Left colon (tissue), 2 donors: ENCODE measurements at regions not wholly inside any gene's neighbourhood (a gene's known extent, or its start where the extent isn't known, plus 50 kb on each side); places are given as distances from the start of the nearest gene placed in this dataset.
"Not testable (repeated sequence)": the region's sequence is repeated elsewhere in the genome, so short reads cannot be mapped to it uniquely, and the experiment has no call there.

Source experiments
- ATAC-seq: fragments of 200-7000 bp; cut with Tn5 transposase; one replicate; pipeline ENCODE4 v1.9.1; 2020; ENCODE audit warnings: mild to moderate bottlenecking, moderate library complexity
- DNase-seq, 2 donors: peaks; one replicate each; pipeline ENCODE4 v3.0.0-alpha.2; 2020
- intact Hi-C, 2 donors: fragments of 100-400 bp; cut with DNase I in 1 of 2; cut with micrococcal nuclease in 1 of 2; formaldehyde crosslinking; loops; one replicate each; pipeline versions ENCODE4 v1.11.2 to v1.14.0; 2022; cut with DNase I, micrococcal nuclease
- donor health status: DM: no; HTN: no; CAD: no.
- donor health status: DM: yes; HTN: yes; CAD: no.

GRCh38 chr15:38091078-38091645 is 156.7 kb downstream of the TMCO5A start:
- intact Hi-C loops, result no loop called here
- DNase-seq (no peak), ATAC-seq (no peak)

DNA sequence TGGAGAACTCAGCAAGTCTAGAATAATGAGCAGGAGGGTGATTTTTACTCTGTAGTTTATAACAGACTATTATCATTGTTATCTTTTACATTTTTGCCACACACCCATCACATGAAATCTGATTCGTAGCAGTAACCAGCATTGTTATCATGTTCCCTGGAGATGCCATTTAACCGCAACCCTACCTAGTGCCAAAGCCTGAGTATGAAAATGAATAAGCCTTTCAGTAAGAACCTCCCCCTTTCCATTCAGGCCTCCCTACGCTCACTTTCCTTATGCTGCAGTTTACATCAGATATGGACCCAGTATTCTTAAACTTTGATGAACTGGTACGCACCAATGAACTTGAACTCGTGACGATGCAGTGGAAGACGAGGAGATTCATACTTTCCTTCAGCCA is 158.7 kb upstream of the SPRED1 start:
- intact Hi-C loops, result no loop called here
- ATAC-seq (no peak), DNase-seq (no peak)

GRCh38 chr15:38102972-38103371 is 149.7 kb upstream of the SPRED1 start:
- no peak for ATAC-seq
- intact Hi-C loops, result no loop called here
- no peak for DNase-seq

DNA sequence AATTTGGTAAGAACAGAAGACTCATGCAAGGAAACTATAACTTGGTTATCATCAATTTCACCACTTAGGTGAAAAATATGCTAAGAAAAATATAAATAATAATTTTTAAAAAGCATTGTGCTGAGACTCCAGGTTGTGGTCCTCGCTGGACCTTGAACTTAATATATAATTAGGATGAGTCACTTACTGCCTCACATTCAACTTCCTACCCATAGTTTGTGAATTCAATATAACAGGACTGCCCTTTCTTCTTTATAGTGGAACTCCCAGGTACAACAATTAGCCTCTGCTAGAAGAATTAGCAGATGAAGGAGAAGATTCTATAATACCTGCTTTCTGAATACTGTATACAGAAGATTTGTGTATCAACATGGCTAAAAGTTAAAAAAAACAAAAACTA is 149.1 kb upstream of the SPRED1 start:
- DNase-seq, result no peak

GRCh38 chr15:38111070-38111469 is 141.6 kb upstream of the SPRED1 start:
- DNase-seq (no peak), ATAC-seq (no peak)
- intact Hi-C loops, result no loop called here

More for the DNA sequence above, 149.1 kb upstream of the SPRED1 start:
- intact Hi-C loops, result no loop called here
- ATAC-seq, result peak; percentile 91

DNA sequence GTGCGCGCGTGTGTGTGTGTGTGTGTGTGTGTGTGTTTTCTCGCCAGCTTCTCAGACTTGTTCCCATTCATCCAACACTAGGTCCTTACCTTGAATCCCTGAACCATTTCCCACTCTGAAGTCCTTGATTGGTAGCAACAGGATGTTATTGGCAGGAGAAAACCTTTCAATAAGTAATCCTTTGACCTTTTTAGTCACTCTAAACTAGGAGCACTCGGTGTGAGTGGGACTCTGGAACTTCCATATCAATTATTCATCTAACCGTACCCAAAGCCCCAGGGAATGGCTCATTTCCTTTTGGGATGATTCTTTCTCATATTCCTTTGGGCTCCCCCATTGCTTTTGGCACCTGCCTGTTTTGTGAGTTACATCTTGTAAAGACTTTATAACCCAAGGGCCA is 140.2 kb upstream of the SPRED1 start:
- intact Hi-C loops, result no loop called here
- no peak for DNase-seq

DNA sequence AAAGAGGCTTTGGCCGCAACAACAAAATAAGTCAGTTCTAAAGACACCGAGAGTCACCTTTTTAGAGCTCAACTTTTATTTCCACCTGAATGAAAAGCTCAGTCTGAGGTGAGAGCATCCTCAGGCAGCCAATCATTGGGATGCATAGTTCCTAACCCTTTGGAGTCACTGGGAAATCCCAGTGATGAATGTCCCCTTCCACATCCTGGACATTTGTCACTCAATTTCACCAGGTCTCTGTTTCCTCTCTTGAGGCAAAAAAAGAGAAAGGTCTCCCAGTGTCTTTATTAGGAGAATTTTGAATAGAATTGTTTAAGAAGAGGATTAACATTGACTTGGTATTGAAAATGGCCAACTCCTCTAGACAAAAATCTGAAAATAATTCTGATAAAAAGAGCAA is 137.5 kb upstream of the SPRED1 start:
- DNase-seq (no peak), ATAC-seq (no peak)
- intact Hi-C loops, result no loop called here

More for the DNA sequence above, 140.2 kb upstream of the SPRED1 start:
- no peak for ATAC-seq

DNA sequence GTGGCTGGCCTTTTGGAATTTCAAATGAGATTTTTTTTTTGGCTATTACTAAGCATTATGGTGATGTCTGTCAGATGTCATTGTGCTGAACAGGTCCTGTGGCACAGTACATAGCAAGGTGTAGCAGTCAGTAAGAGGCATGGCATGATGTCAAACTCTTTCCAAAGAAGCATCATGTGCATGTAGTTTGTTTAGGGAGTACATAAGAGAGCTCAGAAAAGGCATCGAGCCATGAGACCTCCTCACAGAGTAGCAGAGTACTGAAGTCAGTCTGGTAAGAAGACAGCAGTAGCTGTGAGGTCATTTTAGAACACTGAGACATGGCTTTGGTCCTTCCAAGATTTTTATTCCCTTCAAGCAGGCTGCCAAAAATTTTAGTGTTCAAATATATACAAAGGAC is 134.9 kb upstream of the SPRED1 start:
- ATAC-seq (no peak), DNase-seq (no peak)
- intact Hi-C loops, result no loop called here

DNA sequence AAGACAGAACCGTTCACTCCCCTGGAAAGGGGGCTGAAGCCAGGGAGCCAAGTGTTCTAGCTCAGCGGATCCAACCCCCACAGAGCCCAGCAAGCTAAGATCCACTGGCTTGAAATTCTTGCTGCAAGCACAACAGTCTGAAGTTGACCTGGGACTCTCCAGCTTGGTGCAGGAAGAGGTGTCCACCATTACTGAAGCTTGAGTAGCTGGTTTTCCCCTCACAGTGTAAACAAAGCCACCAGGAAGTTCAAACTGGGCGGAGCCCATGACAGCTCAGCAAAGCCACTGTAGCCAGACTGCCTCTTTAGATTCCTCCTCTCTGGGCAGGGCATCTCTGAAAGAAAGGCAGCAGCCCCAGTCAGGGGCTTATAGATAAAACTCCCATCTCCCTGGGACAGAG is 132.8 kb upstream of the SPRED1 start:
- DNase-seq (peak; percentile 64 to 77), ATAC-seq (peak; percentile 82)
- intact Hi-C loops, result not testable (repeated sequence)

DNA sequence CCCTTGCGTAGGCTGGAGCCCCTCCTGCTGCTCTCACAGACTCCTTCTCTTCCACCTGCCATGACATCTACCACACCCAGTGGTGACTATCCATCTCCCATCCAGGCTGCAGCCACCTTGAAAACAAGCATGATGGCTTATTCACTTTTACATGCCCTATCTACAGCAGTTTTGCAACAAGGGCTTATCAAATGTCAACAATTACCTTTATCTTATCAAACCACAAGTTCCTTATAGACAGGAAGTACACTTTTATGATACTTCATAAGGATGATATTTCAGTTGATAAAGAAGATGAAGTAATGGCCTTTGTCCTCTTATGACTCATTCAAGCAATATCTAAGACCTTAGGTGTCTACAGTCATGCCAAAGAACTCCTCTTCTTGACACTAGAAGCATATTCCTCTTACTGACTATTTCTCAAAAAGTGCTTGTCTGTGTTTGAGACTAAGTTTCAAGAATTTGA is 125.3 kb upstream of the SPRED1 start:
- DNase-seq (peak; percentile 42 to 73), ATAC-seq (peak; percentile 92)
- intact Hi-C loops, result loop anchor here (5.0 kb wide), 2 partner anchors 55 to 65 kb away; no protein-coding TSS in a partner anchor

DNA sequence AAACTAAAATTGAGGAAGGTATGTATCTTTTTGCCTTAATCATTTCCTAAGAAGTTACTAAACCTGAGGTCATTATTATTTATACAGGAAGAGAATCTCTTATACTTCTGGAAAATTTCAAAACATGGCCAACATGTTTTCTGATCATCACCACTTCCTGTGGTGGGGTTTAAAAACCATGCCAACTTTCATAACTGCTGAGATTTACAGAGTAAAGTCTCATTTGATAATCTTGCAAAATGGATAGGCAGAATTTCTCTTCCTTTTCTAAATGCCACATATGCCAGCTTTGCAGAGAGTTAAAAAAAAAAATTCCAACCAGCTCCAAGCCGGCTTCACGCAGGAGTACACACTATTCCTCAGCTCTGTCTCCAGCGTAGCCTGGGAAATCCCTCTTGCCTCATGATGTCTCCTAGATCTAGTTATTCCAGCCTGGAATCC is 124.3 kb upstream of the SPRED1 start:
- DNase-seq, result no peak
- intact Hi-C loops, result loop anchor here (5.0 kb wide), 2 partner anchors 56 to 66 kb away; no protein-coding TSS in a partner anchor

GRCh38 chr15:38128921-38129320 is 123.7 kb upstream of the SPRED1 start:
- ATAC-seq, result no peak
- intact Hi-C loops, result loop anchor here (5.0 kb wide), 2 partner anchors 57 to 67 kb away; no protein-coding TSS in a partner anchor
- no peak for DNase-seq

More for the DNA sequence above, 124.3 kb upstream of the SPRED1 start:
- ATAC-seq, result no peak

DNA sequence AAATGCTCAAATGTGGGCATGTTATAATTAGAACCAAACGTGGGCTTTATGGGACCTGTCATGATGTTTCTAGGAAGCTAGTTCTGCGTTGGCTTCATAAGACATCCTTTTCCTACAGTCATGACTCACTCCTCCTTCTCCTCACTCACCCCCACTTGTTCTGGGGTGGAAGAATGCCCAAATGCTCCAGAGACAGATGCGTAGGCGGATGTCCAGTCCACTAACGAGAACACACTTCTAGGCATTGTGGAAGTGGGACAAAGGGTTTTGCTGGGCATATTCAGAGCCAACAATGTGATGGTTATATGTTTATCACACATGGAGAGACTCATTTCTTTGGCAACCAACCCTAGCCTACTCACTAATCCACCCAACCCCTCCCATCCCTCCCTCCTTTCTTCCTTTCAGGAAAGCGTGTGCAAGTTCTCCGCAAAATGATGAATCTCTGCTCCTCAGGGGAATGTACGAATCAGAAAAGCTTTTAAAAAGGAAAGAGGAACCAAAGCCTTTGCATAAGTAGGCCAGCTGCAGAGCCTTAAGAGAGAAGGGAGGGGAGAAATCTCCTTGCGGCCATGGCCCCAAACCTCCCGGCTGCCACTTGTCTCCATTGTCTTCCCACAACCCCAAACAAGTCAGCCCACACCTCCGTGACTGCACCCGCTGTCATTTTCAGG is 123.0 kb upstream of the SPRED1 start:
- DNase-seq, result peak; percentile 39 to 72
- no peak for ATAC-seq
- intact Hi-C loops, result loop anchor here (5.0 kb wide), 2 partner anchors 57 to 67 kb away; no protein-coding TSS in a partner anchor

DNA sequence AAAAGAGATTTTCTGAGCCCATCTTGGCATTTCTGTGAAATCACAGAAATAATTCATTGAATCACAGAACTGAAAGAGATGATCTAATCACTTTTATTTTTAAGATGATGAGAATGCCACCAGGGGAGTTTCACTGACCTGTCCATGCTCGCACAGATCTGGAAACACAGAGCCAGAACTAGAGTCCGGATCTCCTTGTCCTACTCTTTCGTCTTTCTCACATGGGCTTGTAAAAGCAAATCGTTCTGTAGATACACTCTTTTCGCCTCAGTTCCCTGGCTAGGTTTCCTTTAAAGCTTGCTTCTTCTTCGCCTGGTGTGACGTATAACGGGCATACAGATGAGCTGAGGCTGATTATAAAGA is 122.5 kb upstream of the SPRED1 start:
- ATAC-seq (no peak), DNase-seq (no peak)
- intact Hi-C loops, result no loop called here

- intact Hi-C loops, result no loop called here
- no peak for ATAC-seq
- peak; percentile 54 to 77 for DNase-seq
Measured at GRCh38 chr15:38130740-38131498, 121.7 kb upstream of the SPRED1 start.

DNA sequence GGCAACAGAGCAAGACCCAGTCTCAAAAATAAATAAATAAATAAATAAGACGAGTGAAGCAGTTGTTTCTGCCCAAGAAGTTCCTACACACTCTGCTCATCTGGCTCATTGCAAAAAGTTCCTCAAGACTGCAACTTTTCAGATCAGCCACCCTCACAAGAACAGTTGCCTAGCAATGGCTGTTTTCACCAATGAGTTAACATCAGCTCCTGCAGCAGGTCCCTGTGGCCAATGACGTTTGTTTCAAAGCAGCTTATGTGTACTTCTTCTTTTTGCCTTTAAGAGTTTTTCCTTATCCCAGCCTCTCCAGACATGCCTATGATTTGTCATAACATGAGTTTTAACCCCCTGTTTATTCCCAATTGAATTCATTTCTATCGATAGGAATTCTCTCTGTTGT is 118.4 kb upstream of the SPRED1 start:
- DNase-seq, result no peak
- no peak for ATAC-seq
- intact Hi-C loops, result no loop called here

- ATAC-seq, DNase-seq, intact Hi-C loops: not testable (repeated sequence)
Measured at GRCh38 chr15:38142195-38142594, 110.4 kb upstream of the SPRED1 start.

- DNase-seq (no peak), ATAC-seq (no peak)
- intact Hi-C loops, result no loop called here
Measured at GRCh38 chr15:38144921-38145320, 107.7 kb upstream of the SPRED1 start.

DNA sequence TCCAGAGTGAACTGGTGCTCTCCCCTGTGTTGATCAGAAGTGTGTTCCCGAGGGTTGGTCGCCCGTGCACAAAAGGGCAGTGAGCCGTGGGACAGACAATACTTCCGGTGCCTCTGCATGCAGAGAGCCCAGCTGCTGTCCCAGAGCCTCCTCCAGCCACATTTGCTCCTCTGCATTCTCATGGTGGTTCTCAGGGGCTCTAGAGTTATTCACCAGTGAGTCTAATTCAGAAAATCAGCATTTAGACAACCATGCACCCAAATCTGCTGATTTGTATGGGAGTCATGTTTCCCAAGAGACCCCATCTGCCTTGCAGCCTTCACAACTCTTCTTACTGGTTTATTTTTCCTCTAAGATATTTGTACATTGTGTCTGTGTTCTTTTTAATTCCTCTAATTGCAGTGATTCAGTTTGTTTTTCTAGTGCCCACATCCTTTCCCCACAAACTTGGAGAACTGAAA is 107.0 kb upstream of the SPRED1 start:
- intact Hi-C loops, result no loop called here
- ATAC-seq (no peak), DNase-seq (no peak)

DNA sequence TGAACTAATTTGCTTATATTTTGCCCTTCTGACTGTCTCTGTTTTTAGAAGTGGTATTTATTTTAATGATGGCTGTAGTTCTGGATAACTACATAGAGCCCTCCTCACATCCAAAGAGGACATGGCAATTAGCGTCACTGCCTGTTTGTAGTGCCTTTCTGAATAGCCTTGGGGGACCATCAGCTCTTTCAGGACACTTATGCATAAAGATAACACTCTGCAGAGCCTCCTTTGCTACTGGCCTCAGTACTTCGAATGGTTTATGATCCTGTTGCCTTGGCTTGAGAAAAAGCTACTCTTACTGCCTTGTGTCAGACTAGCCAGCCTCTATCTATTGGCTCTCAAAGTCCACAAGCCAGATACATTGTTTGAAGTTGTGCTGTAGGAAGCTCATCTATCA is 105.4 kb upstream of the SPRED1 start:
- DNase-seq (no peak), ATAC-seq (no peak)
- intact Hi-C loops, result no loop called here
